Right lobe of liver (tissue), 4 donors: ENCODE measurements at regions not wholly inside any gene's neighbourhood (a gene's known extent, or its start where the extent isn't known, plus 50 kb on each side); places are given as distances from the start of the nearest gene placed in this dataset.

Experiments used
- POLR2A ChIP-seq: fragments of 450-650 bp; IDR thresholded peaks from one replicate; pipeline ENCODE4 v1.6.1; 2017; ENCODE audit warnings: antibody characterized with exemption, mild to moderate bottlenecking
- TF ChIP-seq, protein P1 (sequence below), 4 donors: fragments of 200-600 bp in 3 of 4; fragments of 450-650 bp in 1 of 4; IDR thresholded peaks; one replicate each; pipeline versions ENCODE4 v1.5.1 to v1.8.0; 2016 to 2022; ENCODE audit warnings: antibody characterized with exemption in 4 of 4, mild to moderate bottlenecking in 2 of 4
- donor health status: DM: no; HTN: no; CAD: no.
- donor health status: DM: no; HTN: no; CAD: no.
- donor health status: DM: no; HTN: yes; CAD: no.

DNA sequence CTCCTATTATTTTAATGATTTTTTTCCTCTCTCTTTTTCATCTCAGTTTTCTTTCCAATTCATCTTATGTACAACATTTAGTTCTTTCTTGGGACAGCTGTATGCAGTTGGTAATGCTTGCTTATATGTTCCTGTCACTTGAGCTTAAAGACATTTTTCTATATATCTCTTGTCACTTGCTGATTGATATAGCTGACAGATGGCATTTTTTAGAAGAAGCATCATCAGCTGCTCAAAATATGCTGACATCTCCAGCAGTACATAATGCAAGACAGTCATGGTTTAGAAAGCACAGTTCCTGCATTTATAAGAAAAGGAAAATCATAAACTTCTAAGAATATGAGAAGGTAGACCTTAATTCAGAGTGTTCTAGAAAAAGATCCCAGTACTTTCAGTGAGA, 56.5 kb downstream of the DCAF8L1 start:
- TF ChIP-seq, protein P1, sequence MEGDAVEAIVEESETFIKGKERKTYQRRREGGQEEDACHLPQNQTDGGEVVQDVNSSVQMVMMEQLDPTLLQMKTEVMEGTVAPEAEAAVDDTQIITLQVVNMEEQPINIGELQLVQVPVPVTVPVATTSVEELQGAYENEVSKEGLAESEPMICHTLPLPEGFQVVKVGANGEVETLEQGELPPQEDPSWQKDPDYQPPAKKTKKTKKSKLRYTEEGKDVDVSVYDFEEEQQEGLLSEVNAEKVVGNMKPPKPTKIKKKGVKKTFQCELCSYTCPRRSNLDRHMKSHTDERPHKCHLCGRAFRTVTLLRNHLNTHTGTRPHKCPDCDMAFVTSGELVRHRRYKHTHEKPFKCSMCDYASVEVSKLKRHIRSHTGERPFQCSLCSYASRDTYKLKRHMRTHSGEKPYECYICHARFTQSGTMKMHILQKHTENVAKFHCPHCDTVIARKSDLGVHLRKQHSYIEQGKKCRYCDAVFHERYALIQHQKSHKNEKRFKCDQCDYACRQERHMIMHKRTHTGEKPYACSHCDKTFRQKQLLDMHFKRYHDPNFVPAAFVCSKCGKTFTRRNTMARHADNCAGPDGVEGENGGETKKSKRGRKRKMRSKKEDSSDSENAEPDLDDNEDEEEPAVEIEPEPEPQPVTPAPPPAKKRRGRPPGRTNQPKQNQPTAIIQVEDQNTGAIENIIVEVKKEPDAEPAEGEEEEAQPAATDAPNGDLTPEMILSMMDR (IDR thresholded peaks at IDR 0.05) = no peak
- no peak for TF ChIP-seq POLR2A
